ENCODE measurements at regions not wholly inside any gene's neighbourhood (a gene's known extent, or its start where the extent isn't known, plus 50 kb on each side); places are given as distances from the start of the nearest gene placed in this dataset.
"Not testable (repeated sequence)": the region's sequence is repeated elsewhere in the genome, so short reads cannot be mapped to it uniquely, and the experiment has no call there.

DNA sequence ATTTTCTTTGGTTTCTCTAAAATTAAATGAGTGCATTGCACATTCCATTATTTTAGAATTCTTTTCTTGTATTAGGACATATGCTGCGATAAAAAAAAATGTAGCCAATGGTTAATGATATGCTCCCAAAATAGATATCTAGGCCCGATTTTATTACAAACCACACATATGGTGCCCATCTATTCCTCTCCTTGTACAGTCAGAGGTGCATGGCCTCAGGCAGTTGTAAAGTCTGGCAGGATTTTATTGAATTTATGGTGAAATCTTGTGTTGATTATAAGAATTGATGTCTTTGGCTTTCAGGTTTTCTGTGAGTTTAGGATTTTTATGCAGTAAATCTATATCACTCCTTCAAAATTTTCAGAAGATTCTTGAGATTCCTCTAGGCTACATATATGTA lies 192.2 kb downstream of the RFPL4B start:
- Mint-ChIP-seq H3K27ac (no peak overlapping the region), H3K4me3 (no peak overlapping the region), H3K9me3 (peaks cover 6% of the 10 kb centered on the region), H3K27me3 (no peaks in the 10 kb centered on the region), H3K36me3 (ENCODE audit: low read depth) (no peaks in the 10 kb centered on the region), H3K4me1 (no peaks in the 10 kb centered on the region)
- intact Hi-C loops (cut with micrococcal nuclease), result no loop called here
- no peak for TF ChIP-seq CTCF (IDR thresholded peaks at IDR 0.05)
- ATAC-seq (ENCODE audit: low read depth) (no peak), DNase-seq (no peak)
- CTCF ChIA-PET, result no interaction called here
- POLR2A ChIA-PET, result no interaction called here

DNA sequence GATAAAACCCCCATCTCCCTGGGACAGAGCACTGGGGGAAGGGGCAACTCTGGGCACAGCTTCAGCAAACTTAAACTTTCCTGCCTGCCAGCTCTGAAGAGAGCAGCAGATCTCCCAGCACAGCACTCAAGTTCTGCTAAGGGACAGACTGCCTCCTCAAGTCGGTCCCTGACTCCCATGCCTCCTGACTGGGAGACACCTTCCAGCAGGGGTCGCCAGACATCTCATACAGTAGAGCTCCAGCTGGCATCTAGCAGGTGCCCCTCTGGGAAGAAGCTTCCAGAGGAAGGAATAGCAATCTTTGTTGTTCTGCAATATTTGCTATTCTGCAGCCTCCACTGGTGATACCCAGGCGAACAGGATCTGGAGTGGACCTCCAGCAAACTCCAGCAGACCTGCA lies 194.7 kb downstream of the RFPL4B start:
- intact Hi-C loops (cut with micrococcal nuclease); CTCF ChIA-PET; POLR2A ChIA-PET; H3K4me3 Mint-ChIP-seq; H3K36me3 Mint-ChIP-seq (ENCODE audit: low read depth); DNase-seq; H3K27ac Mint-ChIP-seq; H3K27me3 Mint-ChIP-seq; H3K4me1 Mint-ChIP-seq; H3K9me3 Mint-ChIP-seq; ATAC-seq (ENCODE audit: low read depth): not testable (repeated sequence)

DNA sequence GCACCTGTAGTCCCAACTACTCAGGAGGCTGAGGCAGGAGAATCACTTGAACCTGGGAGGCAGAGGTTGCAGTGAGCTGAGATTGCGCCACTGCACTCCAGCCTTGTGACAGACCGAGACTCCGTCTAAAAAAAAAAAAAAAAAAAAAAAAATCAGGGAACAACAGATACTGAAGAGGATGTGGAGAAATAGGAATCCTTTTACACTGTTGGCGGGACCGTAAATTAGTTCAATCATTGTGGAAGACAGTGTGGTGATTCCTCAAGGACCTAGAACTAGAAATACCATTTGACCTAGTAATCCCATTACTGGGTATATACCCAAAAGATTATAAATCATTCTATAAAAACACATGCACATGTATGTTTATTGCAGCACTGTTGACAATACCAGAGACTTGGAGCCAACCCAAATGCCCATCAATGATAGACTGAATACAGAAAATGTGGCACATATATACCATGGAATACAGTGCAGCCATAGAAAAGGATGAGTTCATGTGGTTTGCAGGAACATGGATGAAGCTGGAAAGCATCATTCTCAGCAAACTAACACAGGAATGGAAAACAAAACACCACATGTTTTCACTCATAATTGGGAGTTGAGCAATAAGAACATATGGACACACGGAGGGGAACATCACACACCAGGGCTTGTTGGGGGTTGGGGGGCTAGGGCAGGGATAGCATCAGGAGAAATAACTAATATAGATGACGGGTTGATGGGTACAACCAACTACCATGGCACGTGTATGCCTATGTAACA lies 200.4 kb downstream of the RFPL4B start:
- H3K9me3 Mint-ChIP-seq; ATAC-seq (ENCODE audit: low read depth); POLR2A ChIA-PET; intact Hi-C loops (cut with micrococcal nuclease); H3K27ac Mint-ChIP-seq; H3K36me3 Mint-ChIP-seq (ENCODE audit: low read depth); CTCF ChIA-PET; H3K27me3 Mint-ChIP-seq; H3K4me3 Mint-ChIP-seq; H3K4me1 Mint-ChIP-seq; DNase-seq: not testable (repeated sequence)

GRCh38 chr6:112549749-112550148 lies 202.6 kb downstream of the RFPL4B start:
- no peak for TF ChIP-seq CTCF (IDR thresholded peaks at IDR 0.05)
- no peaks in the 10 kb centered on the region for H3K36me3 Mint-ChIP-seq (ENCODE audit: low read depth)
- H3K4me1 Mint-ChIP-seq, result no peaks in the 10 kb centered on the region
- intact Hi-C loops (cut with micrococcal nuclease), result no loop called here
- H3K4me3 Mint-ChIP-seq, result no peak overlapping the region
- no peak for ATAC-seq (ENCODE audit: low read depth)
- no peaks in the 10 kb centered on the region for H3K9me3 Mint-ChIP-seq
- no peak for DNase-seq
- no peak overlapping the region for H3K27ac Mint-ChIP-seq
- POLR2A ChIA-PET, result no interaction called here
- CTCF ChIA-PET, result no interaction called here
- no peaks in the 10 kb centered on the region for H3K27me3 Mint-ChIP-seq

DNA sequence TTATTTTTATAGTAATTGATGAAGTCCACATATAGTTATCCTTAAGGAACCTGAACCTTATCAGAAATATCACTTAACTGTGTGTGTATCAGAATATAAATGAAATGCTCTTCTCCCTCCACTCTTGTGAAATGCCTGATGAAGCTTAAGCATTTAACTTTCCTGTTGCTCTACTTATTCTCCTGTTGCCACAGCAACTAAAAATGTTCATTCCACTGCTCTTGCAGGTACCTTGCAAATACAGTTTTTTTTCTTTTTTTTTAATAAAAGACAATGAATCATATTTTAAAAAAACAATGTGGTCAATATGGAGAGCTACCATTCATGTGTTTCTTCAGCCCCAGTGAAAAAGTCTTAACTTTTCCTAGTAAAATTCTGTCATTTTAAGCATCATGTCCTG lies 210.3 kb downstream of the RFPL4B start:
- Mint-ChIP-seq H3K9me3 (no peaks in the 10 kb centered on the region), H3K27ac (no peak overlapping the region), H3K36me3 (ENCODE audit: low read depth) (no peaks in the 10 kb centered on the region), H3K27me3 (no peaks in the 10 kb centered on the region), H3K4me3 (no peak overlapping the region), H3K4me1 (no peaks in the 10 kb centered on the region)
- ChIA-PET CTCF (no interaction called here), POLR2A (no interaction called here)
- no peak for DNase-seq
- no peak for TF ChIP-seq CTCF (IDR thresholded peaks at IDR 0.05)
- intact Hi-C loops (cut with micrococcal nuclease), result no loop called here
- ATAC-seq (ENCODE audit: low read depth), result no peak

- DNase-seq, result no peak
- Mint-ChIP-seq H3K36me3 (ENCODE audit: low read depth) (no peaks in the 10 kb centered on the region), H3K9me3 (no peaks in the 10 kb centered on the region), H3K4me1 (no peaks in the 10 kb centered on the region), H3K4me3 (no peak overlapping the region), H3K27me3 (no peaks in the 10 kb centered on the region), H3K27ac (no peak overlapping the region)
- POLR2A ChIA-PET, result no interaction called here
- no peak for ATAC-seq (ENCODE audit: low read depth)
- CTCF ChIA-PET, result no interaction called here
- TF ChIP-seq CTCF (IDR thresholded peaks at IDR 0.05), result no peak
- intact Hi-C loops (cut with micrococcal nuclease), result no loop called here
Observed at GRCh38 chr6:112557961-112558360, 210.8 kb downstream of the RFPL4B start.
